Suprapubic skin (tissue), 3 donors: ENCODE measurements at regions not wholly inside any gene's neighbourhood (a gene's known extent, or its start where the extent isn't known, plus 50 kb on each side); places are given as distances from the start of the nearest gene placed in this dataset.

ENCODE experiments used
- CTCF ChIP-seq, 2 donors: fragments of 200-600 bp in 1 of 2; fragments of 450-650 bp in 1 of 2; sonication (generic) in 1 of 2; IDR thresholded peaks; one replicate each; pipeline ENCODE4 v1.5.1; 2016 to 2019; ENCODE audit warnings: antibody characterized with exemption in 2 of 2, mild to moderate bottlenecking in 1 of 2, moderate library complexity in 1 of 2
- POLR2AphosphoS5 ChIP-seq, 3 donors: sonication (generic); formaldehyde crosslinking; IDR thresholded peaks; one replicate each; pipeline ENCODE4 v1.6.1; 2017; ENCODE audit warnings: antibody characterized with exemption in 3 of 3

- TF ChIP-seq POLR2AphosphoS5 (IDR thresholded peaks at IDR 0.05) (no peak), CTCF (IDR thresholded peaks at IDR 0.05) (no peak)
These were observed 775.9 kb downstream of the CENPC start for GRCh38 chr4:66769441-66769840.
